G401 (cell line): ENCODE measurements at regions not wholly inside any gene's neighbourhood (a gene's known extent, or its start where the extent isn't known, plus 50 kb on each side); places are given as distances from the start of the nearest gene placed in this dataset.
A peak's percentile ranks its signal among the peaks of the same experiment; 100 is the strongest.
"Not testable (repeated sequence)": the region's sequence is repeated elsewhere in the genome, so short reads cannot be mapped to it uniquely, and the experiment has no call there.

ENCODE experiments used
- DNase-seq: peaks from one replicate; pipeline ENCODE4 v3.0.0-alpha.2; 2015; ENCODE audit warnings: low spot score
- in situ Hi-C: cut with HindIII; loops from 2 replicates; pipeline ENCODE4 v1.10.0; 2016; ENCODE audit warnings: low sequenced_read_pairs, mixed read lengths

- in situ Hi-C loops: no loop called here
- peak; percentile 9 for DNase-seq
Measured at GRCh38 chr1:114274621-114275317, 121.1 kb upstream of the SYT6 start.

DNA sequence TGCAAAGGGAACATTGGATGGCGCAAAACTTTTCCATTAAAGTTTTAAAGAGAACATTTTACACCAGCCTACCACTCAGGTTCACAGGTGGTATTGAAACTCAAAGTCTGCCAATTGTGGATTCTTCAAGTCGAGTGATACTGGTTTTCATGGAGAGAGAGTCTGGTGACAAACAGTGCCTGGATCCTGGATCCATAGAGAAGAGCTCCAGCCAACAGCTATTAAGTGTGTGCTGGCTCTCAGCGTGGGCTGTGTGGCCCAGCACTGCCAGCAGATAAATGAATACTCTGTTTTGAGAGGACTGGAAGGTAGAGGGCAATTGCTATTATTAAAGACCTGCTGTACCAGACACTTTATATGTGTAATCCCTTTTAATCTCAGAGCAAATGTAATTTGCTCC, 118.9 kb upstream of the SYT6 start:
- no peak for DNase-seq
- in situ Hi-C loops: no loop called here

- no peak for DNase-seq
- in situ Hi-C loops: no loop called here
Measured at GRCh38 chr1:114270718-114271117, 117.0 kb upstream of the SYT6 start.

DNA sequence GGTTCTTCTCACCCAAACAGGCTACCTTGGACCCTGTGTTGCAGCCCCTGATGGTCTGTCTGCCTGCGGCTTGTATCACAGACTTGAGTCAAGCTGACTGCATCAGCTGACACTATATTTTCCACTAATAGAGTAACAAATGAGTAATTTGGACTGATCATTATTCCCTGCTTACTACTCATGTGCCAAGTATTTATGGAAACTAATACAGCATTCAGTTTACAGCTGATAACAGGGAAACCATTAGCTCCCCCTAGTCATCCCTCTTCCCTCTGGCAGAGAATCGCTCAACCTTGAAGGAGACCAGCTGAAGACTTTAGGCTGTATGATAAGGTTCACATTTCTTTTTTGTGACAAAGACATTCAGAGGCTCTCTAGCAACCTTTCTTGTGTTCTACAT, 116.6 kb upstream of the SYT6 start:
- in situ Hi-C loops: no loop called here
- no peak for DNase-seq

GRCh38 chr1:114269539-114269938, 115.9 kb upstream of the SYT6 start:
- in situ Hi-C loops: no loop called here
- no peak for DNase-seq

GRCh38 chr1:114263343-114263742, 109.7 kb upstream of the SYT6 start:
- in situ Hi-C loops: no loop called here
- DNase-seq: no peak

GRCh38 chr1:114262337-114262736, 108.7 kb upstream of the SYT6 start:
- DNase-seq: no peak
- in situ Hi-C loops: no loop called here

- DNase-seq: no peak
- in situ Hi-C loops: no loop called here
Measured at GRCh38 chr1:114260805-114261484, 107.3 kb upstream of the SYT6 start.

GRCh38 chr1:114259511-114260160, 106.0 kb upstream of the SYT6 start:
- in situ Hi-C loops: no loop called here
- DNase-seq: no peak

- in situ Hi-C loops: no loop called here
- no peak for DNase-seq
Measured at GRCh38 chr1:114258633-114259032, 105.0 kb upstream of the SYT6 start.

DNA sequence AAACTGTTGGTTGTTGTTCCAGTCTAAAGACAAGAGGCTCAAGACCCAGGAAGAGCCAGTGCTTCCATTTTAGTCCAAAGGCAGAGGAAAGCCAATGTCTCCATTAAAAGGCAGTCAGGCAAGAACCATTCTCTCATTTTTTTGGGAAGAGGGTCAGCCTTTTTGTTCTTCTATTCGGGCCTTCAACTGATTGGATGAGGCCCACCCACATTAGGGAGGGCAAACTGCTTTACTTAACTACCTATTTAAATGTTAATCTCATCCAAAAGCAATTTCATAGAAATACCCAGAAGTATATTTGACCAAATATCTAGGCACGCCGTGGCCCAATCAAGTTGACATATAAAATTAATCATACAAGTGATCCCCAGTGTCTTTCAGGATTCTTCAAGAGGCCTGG, 104.4 kb upstream of the SYT6 start:
- in situ Hi-C loops: no loop called here
- DNase-seq: no peak

DNA sequence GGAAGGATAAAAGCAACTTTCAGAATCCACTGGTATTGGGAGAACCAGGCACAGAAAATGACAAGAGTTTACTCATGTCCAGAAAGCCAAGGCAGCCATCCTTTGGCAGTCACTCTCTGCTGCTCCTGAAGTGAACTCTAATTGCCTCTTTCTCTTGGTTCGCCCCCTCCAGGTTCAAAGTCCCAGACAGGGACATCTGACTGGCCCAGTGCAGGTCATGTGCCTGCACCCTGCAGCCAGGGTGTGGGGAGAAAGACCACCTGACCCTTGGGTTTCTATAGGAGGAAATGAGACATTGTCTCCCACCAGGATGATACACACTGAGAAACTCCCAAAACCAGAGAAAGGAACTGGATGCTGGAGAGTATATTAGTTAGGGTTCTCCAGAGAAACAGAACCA, 103.9 kb upstream of the SYT6 start:
- DNase-seq: no peak
- in situ Hi-C loops: no loop called here

GRCh38 chr1:114253900-114254299, 100.2 kb upstream of the SYT6 start:
- DNase-seq: no peak
- in situ Hi-C loops: no loop called here

DNA sequence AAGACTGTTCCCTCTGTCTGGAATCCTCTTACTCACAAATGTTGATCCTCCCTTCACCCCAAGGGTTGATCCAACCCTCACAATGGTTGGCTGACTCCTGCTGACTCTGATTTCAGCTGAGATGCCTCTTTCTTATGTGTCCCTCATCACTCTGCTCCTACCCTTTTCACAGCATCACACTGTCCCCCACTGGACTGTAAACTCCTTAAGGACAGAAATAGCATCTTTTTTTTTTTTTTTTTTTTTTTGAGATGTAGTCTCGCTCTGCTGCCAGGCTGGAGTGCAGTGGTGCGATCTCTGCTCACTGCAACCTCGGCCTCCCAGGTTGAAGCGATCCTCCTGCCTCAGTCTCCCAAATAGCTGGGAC, 97.9 kb upstream of the SYT6 start:
- no peak for DNase-seq
- in situ Hi-C loops: no loop called here

- in situ Hi-C loops: no loop called here
- DNase-seq: no peak
Measured at GRCh38 chr1:114250683-114251572, 97.3 kb upstream of the SYT6 start.

DNA sequence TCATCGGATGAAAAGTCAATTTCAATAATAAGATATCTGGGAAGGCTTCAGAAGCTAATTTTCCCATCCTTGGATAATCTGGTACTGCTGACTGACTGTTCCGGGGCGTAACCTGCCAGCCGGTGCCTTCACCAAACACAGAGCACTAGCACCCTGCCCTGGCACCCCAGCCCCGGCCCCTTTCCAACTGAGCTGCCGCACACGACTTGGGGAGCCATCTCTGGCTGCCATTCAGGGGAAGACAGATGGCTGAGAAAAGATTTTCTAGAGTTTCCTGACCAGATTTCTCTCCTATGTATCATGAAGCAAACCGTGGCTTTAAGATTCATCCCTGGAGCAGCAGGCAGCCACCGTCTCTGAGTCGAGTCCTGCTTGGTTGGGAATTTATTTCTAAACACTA, 96.0 kb upstream of the SYT6 start:
- in situ Hi-C loops: no loop called here
- peak; percentile 55 for DNase-seq

DNA sequence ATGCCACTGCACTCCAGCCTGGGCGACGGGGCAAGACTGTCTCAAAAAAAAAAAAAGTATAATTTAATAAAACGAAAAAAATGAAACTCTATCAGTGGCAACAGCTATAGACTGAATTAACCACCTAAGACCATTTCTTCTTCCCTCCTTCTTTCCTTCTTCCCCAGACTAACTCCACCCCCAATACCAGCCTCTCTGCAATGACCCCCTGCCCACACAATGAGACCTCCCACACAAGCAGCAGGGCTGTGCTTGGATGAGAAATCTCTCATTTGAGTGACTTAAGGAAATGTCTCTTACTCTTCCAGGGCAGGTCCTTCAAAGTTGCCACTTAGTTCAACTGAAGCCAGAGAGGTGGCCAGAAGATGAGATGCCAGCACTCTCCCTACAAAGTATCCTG, 94.5 kb upstream of the SYT6 start:
- DNase-seq: no peak
- in situ Hi-C loops: no loop called here

DNA sequence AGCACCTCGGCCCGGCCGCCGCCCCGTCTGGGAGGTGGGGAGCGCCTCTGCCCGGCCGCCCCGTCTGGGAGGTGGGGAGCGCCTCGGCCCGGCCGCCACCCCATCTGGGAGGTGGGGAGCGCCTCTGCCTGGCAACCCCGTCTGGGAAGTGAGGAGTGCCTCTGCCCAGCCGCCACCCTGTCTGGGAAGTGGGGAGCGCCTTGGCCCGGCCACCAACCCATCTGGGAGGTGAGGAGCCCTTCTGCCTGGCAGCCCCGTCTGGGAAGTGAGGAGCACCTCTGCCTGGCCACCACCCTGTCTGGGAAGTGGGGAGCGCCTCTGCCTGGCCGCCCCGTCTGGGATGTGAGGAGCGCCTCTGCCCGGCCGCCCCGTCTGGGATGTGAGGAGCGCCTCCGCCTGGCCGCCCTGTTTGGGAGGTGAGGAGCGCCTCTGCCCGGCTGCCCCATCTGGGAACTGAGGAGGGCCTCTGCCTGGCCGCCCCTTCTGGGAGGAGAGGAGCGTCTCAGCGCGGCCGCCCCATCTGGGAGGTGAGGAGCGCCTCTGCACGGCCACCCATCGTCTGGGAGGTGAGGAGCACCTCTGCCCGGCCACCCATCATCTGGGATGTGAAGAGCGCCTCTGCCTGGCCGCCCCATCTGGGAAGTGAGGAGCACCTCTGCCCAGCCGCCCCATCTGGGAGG, 89.0 kb upstream of the SYT6 start:
- DNase-seq, in situ Hi-C loops: not testable (repeated sequence)

DNA sequence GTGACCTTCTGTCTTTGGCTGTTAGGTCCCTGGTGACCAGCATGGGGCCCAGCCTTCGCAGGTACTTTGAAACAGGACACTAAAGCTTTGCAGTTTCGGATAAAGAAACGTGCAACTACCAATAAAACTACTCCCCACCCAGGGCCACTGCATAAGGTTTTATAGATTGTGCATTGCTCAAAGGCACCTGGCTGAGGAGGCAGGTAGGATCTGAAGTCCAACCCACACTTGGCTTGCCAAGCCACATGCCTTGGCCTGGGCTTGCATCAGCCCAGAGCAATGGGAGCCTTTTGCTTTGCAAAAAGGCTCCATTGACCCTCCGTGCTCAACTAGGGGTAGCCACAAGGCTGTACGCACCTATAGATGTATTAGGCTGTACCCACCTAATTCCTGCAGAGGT, 84.4 kb upstream of the SYT6 start:
- in situ Hi-C loops: no loop called here
- DNase-seq: no peak
